ENCODE measurements at regions not wholly inside any gene's neighbourhood (a gene's known extent, or its start where the extent isn't known, plus 50 kb on each side); places are given as distances from the start of the nearest gene placed in this dataset.

GRCh38 chr1:216894494-216894893 is 171.3 kb upstream of the ESRRG start:
- ChIA-PET CTCF (no interaction called here), POLR2A (no interaction called here)
- H3K27ac ChIP-seq, result no peak overlapping the region
- FAIRE-seq, result no peak
- WGBS (ENCODE audit: missing lambda C conversion rate), result 19% methylated on average over 5 of the region's 5 CpGs
- H3K9me3 ChIP-seq, result no peaks in the 10 kb centered on the region
- H3K4me2 ChIP-seq, result no peak overlapping the region
- no peak for ATAC-seq
- DNase-seq (ENCODE audit: low read depth in 1 of 2, low spot score in 1 of 2), result no peak
- H3K4me3 ChIP-seq, result no peak overlapping the region
- no peak for TF ChIP-seq HOXB13 (CRISPR knock-in tag; IDR thresholded peaks at IDR 0.05; ENCODE audit: low read depth)
- no peak for TF ChIP-seq HOXB5 (CRISPR knock-in tag; IDR thresholded peaks at IDR 0.05)
- no peak for TF ChIP-seq ZC3H11A (IDR thresholded peaks at IDR 0.05)
- TF ChIP-seq RFX5 (IDR thresholded peaks at IDR 0.05), result no peak
- TF ChIP-seq HEYL (CRISPR knock-in tag; IDR thresholded peaks at IDR 0.05), result no peak
- no peak for TF ChIP-seq ZFP36 (IDR thresholded peaks at IDR 0.05; ENCODE audit: borderline replicate concordance, partially characterized antibody)
- TF ChIP-seq GATA3 (IDR thresholded peaks at IDR 0.05; ENCODE audit: borderline replicate concordance), result no peak
- TF ChIP-seq E2F6 (IDR thresholded peaks at IDR 0.05; ENCODE audit: borderline replicate concordance, low read depth), result no peak
- TF ChIP-seq FOSB (CRISPR knock-in tag; IDR thresholded peaks at IDR 0.05), result no peak
- no peak for TF ChIP-seq SMC3 (IDR thresholded peaks at IDR 0.05)
- no peak for TF ChIP-seq HMGXB4 (CRISPR knock-in tag; IDR thresholded peaks at IDR 0.05; ENCODE audit: borderline replicate concordance)
- TF ChIP-seq MYC (IDR thresholded peaks at IDR 0.05; ENCODE audit: borderline replicate concordance, low read length), result no peak
- TF ChIP-seq PBX3 (IDR thresholded peaks at IDR 0.05), result no peak
- no peak for TF ChIP-seq REST (IDR thresholded peaks at IDR 0.05)
- TF ChIP-seq EHF (CRISPR knock-in tag; IDR thresholded peaks at IDR 0.05), result no peak
- TF ChIP-seq RARB (CRISPR knock-in tag; IDR thresholded peaks at IDR 0.05), result no peak
- H3K4me1 ChIP-seq, result no peaks in the 10 kb centered on the region

- Histone ChIP-seq H3K4me2 (no peak overlapping the region), H3K9me3 (no peaks in the 10 kb centered on the region), H3K27ac (no peak overlapping the region), H3K4me1 (no peaks in the 10 kb centered on the region), H3K4me3 (no peak overlapping the region)
- ChIA-PET CTCF (interaction anchor here (1.3 kb wide), 1 partner anchor 9 kb away, joined by 4 read pairs; no protein-coding TSS in a partner anchor), POLR2A (no interaction called here)
- no peak for ATAC-seq
- no peak for DNase-seq (ENCODE audit: low read depth in 1 of 2, low spot score in 1 of 2)
- WGBS (ENCODE audit: missing lambda C conversion rate), result 29% methylated on average over 10 of the region's 10 CpGs
- no peak for FAIRE-seq
- TF ChIP-seq E2F6 (IDR thresholded peaks at IDR 0.05; ENCODE audit: borderline replicate concordance, low read depth) (no peak), EHF (CRISPR knock-in tag; IDR thresholded peaks at IDR 0.05) (no peak), NPAS2 (CRISPR knock-in tag; IDR thresholded peaks at IDR 0.05; ENCODE audit: borderline replicate concordance) (no peak), PBX3 (IDR thresholded peaks at IDR 0.05) (no peak), RAD21 (conservative IDR thresholded peaks at IDR 0.05 in 1 of 2, IDR thresholded peaks at IDR 0.05 in 1 of 2) (no peak), FOXS1 (CRISPR knock-in tag; IDR thresholded peaks at IDR 0.05) (no peak), RCOR1 (IDR thresholded peaks at IDR 0.05; ENCODE audit: low read depth, low read length) (no peak), NR3C1 (IDR thresholded peaks at IDR 0.05) (no peak), RFX5 (IDR thresholded peaks at IDR 0.05) (no peak), ZFP36 (IDR thresholded peaks at IDR 0.05; ENCODE audit: borderline replicate concordance, partially characterized antibody) (no peak), PHF8 (IDR thresholded peaks at IDR 0.05; ENCODE audit: borderline replicate concordance, low read depth) (no peak), REST (IDR thresholded peaks at IDR 0.05) (no peak)
These were observed 169.4 kb upstream of the ESRRG start for GRCh38 chr1:216892581-216893160.

Measured in A549 (cell line).